HL-60 (cell line): ENCODE measurements at regions not wholly inside any gene's neighbourhood (a gene's known extent, or its start where the extent isn't known, plus 50 kb on each side); places are given as distances from the start of the nearest gene placed in this dataset.

Experiments used
- CTCF ChIP-seq: IDR thresholded peaks from one replicate; pipeline ENCODE4 v1.5.1; 2011; ENCODE audit warnings: low read length, control low read depth, inconsistent platforms; ENCODE audit not compliant: insufficient read depth
- POLR2AphosphoS5 ChIP-seq: IDR thresholded peaks from 2 replicates; pipeline ENCODE4 v1.6.1; 2012; ENCODE audit warnings: low read depth

GRCh38 chr3:835096-835495, 257.7 kb upstream of the CNTN6 start:
- TF ChIP-seq CTCF (no peak), POLR2AphosphoS5 (no peak)
